DMS 273 (cell line): ENCODE measurements at regions not wholly inside any gene's neighbourhood (a gene's known extent, or its start where the extent isn't known, plus 50 kb on each side); places are given as distances from the start of the nearest gene placed in this dataset.

Experiments used
- DNase-seq: peaks from one replicate; lab custom pipeline; 2025; ENCODE audit not compliant: unreplicated experiment; lab: John Stamatoyannopoulos, UW

GRCh38 chr1:116322752-116323405 lies 50.2 kb upstream of the ATP1A1 start:
- no peak for DNase-seq
